Thyroid gland (tissue), 4 donors: ENCODE measurements at regions not wholly inside any gene's neighbourhood (a gene's known extent, or its start where the extent isn't known, plus 50 kb on each side); places are given as distances from the start of the nearest gene placed in this dataset.

ENCODE experiments used
- CTCF ChIP-seq, 6 experiments: fragments of 200-600 bp in 3 of 6; fragments of 450-650 bp in 3 of 6; sonication (generic) in 3 of 6; IDR thresholded peaks; one replicate each; pipeline ENCODE4 v1.5.1; 2016 to 2019; ENCODE audit warnings: antibody characterized with exemption in 6 of 6, mild to moderate bottlenecking in 2 of 6, inconsistent platforms in 1 of 6, moderate library complexity in 1 of 6
- POLR2A ChIP-seq, 2 donors: fragments of 450-650 bp; IDR thresholded peaks; one replicate each; pipeline ENCODE4 v1.6.1; 2017; ENCODE audit warnings: antibody characterized with exemption in 2 of 2, mild to moderate bottlenecking in 2 of 2, moderate library complexity in 1 of 2

- TF ChIP-seq CTCF (IDR thresholded peaks at IDR 0.05) (no peak), POLR2A (IDR thresholded peaks at IDR 0.05) (no peak)
Measured at GRCh38 chr6:26302941-26303559, 61.9 kb upstream of the BTN3A2 start.
